ENCODE measurements at regions not wholly inside any gene's neighbourhood (a gene's known extent, or its start where the extent isn't known, plus 50 kb on each side); places are given as distances from the start of the nearest gene placed in this dataset.

DNA sequence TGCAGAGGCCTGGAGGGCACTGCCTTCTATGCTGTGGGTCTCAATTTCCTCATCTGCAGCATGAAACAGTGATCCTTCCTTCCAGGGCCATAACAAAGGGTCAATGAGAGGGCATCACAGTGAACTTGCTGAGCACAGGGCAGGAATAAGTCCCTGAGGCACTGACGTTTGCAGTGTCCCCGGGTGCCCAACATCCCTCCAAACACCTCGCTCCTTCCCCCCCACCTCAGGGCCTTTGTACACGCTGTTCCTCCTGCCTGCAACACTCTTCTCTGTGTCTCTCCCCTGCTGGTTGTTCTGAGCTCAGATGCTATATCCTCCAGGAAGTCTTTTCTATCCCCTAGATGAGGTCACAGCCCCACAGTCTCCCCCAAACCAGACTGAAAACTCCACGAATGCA, 59.7 kb upstream of the TCF20 start:
- POLR2A ChIA-PET: no interaction called here

DNA sequence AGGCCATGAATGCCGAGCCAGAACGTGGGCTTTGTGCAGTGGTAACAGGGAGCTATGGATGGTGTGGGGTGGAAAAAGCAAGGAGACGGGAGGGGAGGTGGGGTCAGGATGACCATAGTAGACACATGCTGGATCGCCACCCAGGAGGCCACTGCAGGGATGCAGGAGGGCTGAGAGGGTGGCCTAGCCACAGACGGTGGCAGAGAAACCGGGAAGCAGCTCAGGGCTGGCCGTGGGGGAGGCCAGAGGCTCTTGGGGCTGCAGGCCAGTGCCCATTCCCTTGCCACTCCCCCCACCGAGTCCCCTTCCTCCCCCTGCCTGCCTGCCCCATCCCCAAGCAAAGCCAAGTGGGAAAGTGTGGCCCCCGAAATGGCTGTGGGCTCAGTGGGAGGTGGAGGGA, 59.1 kb upstream of the TCF20 start:
- Mint-ChIP-seq H3K36me3 (no peaks in the 10 kb centered on the region), H3K27me3 (no peaks in the 10 kb centered on the region), H3K27ac (no peak overlapping the region), H3K4me3 (no peak overlapping the region), H3K4me1 (peaks cover 19% of the 10 kb centered on the region), H3K9me3 (no peaks in the 10 kb centered on the region)
- POLR2A ChIA-PET: no interaction called here
- DNase-seq: no peak
- no peak for ATAC-seq (ENCODE audit: low read depth)

More for the DNA sequence above, 59.7 kb upstream of the TCF20 start:
- Mint-ChIP-seq H3K9me3 (no peaks in the 10 kb centered on the region), H3K4me3 (no peak overlapping the region), H3K36me3 (no peaks in the 10 kb centered on the region), H3K27me3 (no peaks in the 10 kb centered on the region), H3K27ac (no peak overlapping the region), H3K4me1 (peaks cover 13% of the 10 kb centered on the region)
- DNase-seq (no peak), ATAC-seq (ENCODE audit: low read depth) (no peak)

DNA sequence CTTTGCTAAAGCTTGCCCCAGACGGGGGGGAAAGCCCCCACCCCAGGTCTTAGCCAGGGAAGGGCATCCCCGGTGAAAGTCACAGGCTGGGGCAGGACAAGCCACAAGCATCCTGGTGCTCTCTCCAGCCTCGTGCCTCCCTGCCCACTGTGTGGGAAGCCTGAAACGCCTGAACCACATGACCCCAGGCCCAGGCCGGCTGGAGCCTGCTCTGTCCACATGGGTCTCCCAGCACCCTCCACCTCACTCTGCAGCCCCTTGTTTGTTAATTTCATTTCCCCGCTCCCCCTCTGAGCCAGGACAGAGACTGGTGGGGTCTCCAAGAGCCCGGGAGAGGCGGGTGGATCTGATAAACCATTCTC, 58.3 kb upstream of the TCF20 start:
- Mint-ChIP-seq H3K36me3 (no peaks in the 10 kb centered on the region), H3K9me3 (no peaks in the 10 kb centered on the region), H3K4me1 (peaks cover 19% of the 10 kb centered on the region), H3K4me3 (no peak overlapping the region), H3K27me3 (no peaks in the 10 kb centered on the region), H3K27ac (no peak overlapping the region)
- ATAC-seq (ENCODE audit: low read depth) (no peak), DNase-seq (no peak)
- POLR2A ChIA-PET: interaction anchor here (1.4 kb wide), 1 partner anchor 16 kb away, joined by 4 read pairs; no protein-coding TSS in a partner anchor

DNA sequence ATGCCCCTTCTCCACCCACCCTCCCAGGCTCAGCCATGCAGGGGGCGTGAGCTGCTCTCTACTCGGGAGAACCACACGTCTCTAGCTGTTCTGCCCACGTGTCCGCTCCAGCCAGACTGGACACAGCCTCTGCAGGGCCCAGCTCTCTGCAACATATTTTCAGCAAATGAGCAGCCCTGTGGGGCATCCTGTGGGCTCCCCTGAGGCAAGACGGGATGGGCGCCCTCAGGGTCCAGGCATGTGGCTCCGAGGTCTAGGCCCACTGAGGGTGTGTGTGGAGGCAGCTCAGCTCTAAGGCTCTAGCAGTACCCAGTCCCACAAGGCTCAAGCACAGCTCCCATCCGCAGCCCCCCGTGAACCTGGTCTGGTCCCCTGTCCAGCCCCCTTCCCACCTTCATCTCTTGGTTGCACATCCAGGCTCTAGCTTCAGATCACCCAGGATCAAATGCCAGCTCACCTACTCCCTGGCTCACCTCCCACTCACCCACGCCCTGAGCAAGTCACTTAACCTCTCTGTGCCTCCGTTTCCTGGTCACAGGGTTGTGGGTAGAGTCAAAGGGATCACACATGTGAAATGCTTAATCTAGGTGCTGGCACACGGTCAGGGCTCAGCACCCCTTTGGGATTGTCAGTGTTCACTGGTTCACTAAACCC, 57.8 kb upstream of the TCF20 start:
- peaks cover 22% of the 10 kb centered on the region for H3K4me1 Mint-ChIP-seq
- no peak for ATAC-seq (ENCODE audit: low read depth)
- no peaks in the 10 kb centered on the region for H3K9me3 Mint-ChIP-seq
- DNase-seq: no peak
- H3K27me3 Mint-ChIP-seq: no peaks in the 10 kb centered on the region
- H3K4me3 Mint-ChIP-seq: no peak overlapping the region
- peaks cover 1% of the 10 kb centered on the region for H3K36me3 Mint-ChIP-seq
- no peak overlapping the region for H3K27ac Mint-ChIP-seq
- POLR2A ChIA-PET: interaction anchor here (0.6 to 1.4 kb wide), 2 partner anchors 17 to 315 kb away, joined by 3 to 4 read pairs; no protein-coding TSS in a partner anchor

DNA sequence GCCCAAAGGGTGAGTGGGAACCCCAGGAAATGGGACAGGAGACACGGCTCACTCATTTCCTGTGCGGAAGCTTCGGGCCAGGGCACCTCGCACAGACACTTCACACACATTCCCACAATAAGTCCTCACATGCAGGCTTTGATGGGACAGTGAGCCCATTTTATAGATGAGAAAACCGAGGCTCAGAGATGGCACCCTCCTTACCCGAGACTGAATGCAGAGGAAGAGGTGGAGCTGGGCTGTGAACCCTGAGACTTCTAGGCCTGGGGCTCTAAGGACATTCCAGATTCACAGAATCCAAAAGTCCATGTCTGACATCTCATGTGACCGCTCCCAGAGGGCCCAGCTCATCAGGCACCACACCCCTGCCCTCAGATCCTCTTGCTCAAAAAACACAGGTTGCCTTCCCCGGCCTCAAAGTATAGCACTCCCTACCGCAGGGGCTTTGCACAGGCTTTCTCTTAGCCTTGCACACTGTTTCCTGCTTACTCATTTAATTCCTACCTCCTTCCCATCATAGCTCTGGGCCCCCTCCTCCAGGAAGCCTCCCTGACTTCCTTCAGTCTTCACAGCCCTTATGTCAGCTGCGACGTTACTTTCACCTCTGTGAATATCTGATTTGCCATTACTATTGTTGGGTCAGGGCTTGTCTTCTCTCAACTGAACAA, 57.1 kb upstream of the TCF20 start:
- Mint-ChIP-seq H3K4me3 (no peak overlapping the region), H3K27ac (no peak overlapping the region), H3K36me3 (peaks cover 1% of the 10 kb centered on the region), H3K27me3 (no peaks in the 10 kb centered on the region), H3K4me1 (peaks cover 22% of the 10 kb centered on the region), H3K9me3 (no peaks in the 10 kb centered on the region)
- POLR2A ChIA-PET: interaction anchor here (1.4 kb wide), 1 partner anchor 17 kb away, joined by 4 read pairs; no protein-coding TSS in a partner anchor
- DNase-seq (no peak), ATAC-seq (ENCODE audit: low read depth) (no peak)

DNA sequence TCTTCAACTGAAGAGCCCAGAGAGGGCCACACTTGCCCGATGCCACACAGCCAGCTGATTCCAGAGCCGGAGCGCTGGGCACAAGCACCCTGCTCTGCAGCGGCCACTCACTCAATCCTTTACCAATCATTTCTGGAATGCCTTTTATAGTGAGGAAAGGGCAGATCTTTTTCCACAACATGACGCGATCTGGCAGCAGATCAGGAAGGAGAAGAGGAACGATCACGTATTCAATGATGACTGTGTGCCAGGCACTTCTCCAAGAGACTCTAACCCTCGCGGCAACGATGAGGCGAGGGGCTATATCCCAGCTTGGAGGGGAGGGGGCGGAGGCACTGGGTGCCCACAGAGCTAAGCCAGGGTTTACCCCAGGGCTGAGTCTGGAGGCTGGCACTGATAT, 56.3 kb upstream of the TCF20 start:
- POLR2A ChIA-PET: no interaction called here
- DNase-seq (no peak), ATAC-seq (ENCODE audit: low read depth) (no peak)
- H3K27me3 Mint-ChIP-seq: no peaks in the 10 kb centered on the region
- H3K9me3 Mint-ChIP-seq: no peaks in the 10 kb centered on the region
- H3K36me3 Mint-ChIP-seq: peaks cover 1% of the 10 kb centered on the region
- no peak overlapping the region for H3K27ac Mint-ChIP-seq
- peaks cover 22% of the 10 kb centered on the region for H3K4me1 Mint-ChIP-seq
- no peak overlapping the region for H3K4me3 Mint-ChIP-seq

DNA sequence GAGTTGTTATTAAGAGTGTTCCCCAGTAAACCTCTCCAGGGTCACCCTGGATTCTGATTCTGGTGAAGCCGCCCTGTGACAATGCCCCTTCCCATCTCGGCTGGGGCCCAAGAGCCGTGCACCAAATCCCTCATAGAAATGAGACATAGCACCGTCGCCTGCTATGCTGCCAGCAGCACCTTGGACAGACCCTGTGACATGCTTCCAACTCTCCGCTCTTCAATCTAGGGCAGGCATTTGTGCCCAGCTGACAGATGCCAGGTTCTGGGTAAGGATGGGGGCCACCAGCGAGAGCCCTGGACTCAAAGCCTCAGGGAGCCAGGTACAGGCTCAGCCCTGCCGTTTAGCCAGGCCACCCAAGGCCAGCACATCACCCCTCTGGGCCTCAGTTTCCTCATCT, 55.8 kb upstream of the TCF20 start:
- Mint-ChIP-seq H3K9me3 (no peaks in the 10 kb centered on the region), H3K36me3 (peaks cover 1% of the 10 kb centered on the region), H3K27me3 (no peaks in the 10 kb centered on the region), H3K27ac (no peak overlapping the region), H3K4me1 (peaks cover 22% of the 10 kb centered on the region), H3K4me3 (no peak overlapping the region)
- ATAC-seq (ENCODE audit: low read depth) (no peak), DNase-seq (no peak)
- POLR2A ChIA-PET: no interaction called here

DNA sequence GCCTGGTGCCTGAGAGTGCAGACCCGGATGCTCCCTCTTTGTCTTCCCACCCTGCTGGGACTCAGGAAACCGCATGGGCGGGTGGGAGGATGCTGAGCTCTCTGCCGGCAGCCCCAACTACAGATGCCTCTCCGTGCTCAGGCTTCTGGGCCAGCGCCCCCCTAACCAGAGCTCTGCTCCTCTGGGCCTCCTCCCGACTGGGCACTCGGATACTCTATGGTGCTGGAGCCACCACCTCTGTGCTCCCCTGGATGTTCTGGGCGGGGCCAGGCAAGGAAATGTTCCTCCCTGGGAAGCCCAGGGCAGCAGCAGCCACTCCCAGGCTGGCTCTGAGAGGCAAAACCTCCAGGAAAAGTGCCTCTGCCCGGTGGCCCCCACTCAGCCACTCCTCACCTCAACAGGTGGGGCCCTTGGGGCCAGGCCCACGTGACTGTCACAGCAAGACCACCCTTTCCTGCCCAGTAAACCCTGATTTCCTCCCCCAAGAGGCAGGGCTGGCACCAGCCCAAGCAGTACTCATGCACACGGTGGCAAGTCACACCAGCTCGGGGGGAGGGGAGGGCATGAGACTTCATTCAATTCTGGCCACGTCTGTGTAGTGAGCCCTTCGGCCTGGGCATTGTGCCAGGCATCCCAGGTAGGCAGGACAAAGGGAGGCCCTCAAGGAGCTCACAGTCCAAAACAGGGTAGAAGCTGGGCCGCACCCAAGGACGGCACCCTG, 54.7 kb upstream of the TCF20 start:
- ATAC-seq (ENCODE audit: low read depth): peak; percentile 60
- Mint-ChIP-seq H3K27me3 (no peaks in the 10 kb centered on the region), H3K4me1 (peaks cover 22% of the 10 kb centered on the region), H3K4me3 (no peak overlapping the region), H3K27ac (peak overlapping the region; percentile 42), H3K36me3 (peaks cover 1% of the 10 kb centered on the region), H3K9me3 (no peaks in the 10 kb centered on the region)
- POLR2A ChIA-PET: no interaction called here
- no peak for DNase-seq

DNA sequence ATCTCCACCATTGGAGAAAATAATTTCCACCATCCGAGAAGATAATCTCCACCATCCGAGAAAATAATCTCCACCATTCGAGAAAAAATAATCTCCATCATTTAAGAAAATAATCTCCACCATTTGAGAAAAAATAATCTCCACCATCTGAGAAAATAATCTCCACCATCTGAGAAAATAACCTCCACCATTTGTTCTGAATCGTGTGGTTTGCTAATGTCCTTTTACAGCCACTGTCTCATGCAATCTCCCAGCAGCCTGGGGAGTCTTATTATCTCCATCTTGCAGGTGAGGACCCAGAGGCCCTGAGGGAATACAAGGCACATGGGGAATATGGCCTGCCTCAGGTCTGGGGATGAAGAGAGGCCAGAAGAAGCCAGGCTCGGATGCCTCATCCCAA, 54.1 kb upstream of the TCF20 start:
- no peak for DNase-seq
- H3K4me1 Mint-ChIP-seq: peaks cover 22% of the 10 kb centered on the region
- H3K36me3 Mint-ChIP-seq: peaks cover 1% of the 10 kb centered on the region
- POLR2A ChIA-PET: no interaction called here
- H3K4me3 Mint-ChIP-seq: no peak overlapping the region
- H3K27ac Mint-ChIP-seq: peak overlapping the region; percentile 74
- no peaks in the 10 kb centered on the region for H3K9me3 Mint-ChIP-seq
- no peaks in the 10 kb centered on the region for H3K27me3 Mint-ChIP-seq
- peak; percentile 8 for ATAC-seq (ENCODE audit: low read depth)

DNA sequence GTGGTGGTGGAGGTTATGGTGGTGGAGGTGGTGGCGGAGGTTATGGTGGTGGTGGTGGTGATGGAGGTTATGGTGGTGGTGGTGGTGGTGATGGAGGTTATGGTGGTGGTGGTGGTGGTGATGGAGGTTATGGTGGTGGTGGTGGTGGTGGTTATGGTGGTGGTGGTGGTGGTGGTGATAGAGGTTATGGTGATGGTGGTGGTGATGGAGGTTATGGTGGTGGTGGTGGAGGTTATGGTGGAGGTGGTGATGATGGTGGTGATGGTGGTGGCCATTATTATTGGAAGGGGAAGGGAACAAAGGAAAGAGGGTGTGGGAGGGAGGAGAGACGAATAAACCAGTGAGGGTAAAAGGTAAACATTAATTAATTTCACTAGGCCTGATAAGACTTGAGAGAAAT, 53.5 kb upstream of the TCF20 start:
- POLR2A ChIA-PET: no interaction called here
- DNase-seq: no peak
- no peak for ATAC-seq (ENCODE audit: low read depth)
- Mint-ChIP-seq H3K4me3 (no peak overlapping the region), H3K36me3 (peaks cover 1% of the 10 kb centered on the region), H3K9me3 (no peaks in the 10 kb centered on the region), H3K27ac (peak overlapping the region; percentile 74), H3K4me1 (peaks cover 22% of the 10 kb centered on the region), H3K27me3 (no peaks in the 10 kb centered on the region)

DNA sequence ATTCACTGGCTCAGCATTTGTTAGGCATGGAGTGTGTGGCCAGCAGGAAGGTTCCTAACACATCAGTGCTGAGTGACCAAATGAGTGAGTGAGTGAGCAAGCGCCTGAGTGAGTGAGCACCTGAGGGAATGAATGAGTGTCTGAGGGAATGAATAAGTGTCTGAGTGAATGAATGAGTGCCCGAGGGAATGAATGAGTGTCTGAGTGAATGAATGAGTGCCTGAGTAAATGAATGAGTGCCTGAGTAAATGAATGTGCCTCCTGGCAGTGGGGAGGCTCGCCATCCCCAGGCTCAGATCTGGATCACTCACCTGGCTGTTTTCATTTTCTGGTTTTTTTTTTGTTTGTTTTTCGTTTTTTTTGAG, 52.1 kb upstream of the TCF20 start:
- H3K9me3 Mint-ChIP-seq: no peaks in the 10 kb centered on the region
- no peak overlapping the region for H3K4me3 Mint-ChIP-seq
- no peaks in the 10 kb centered on the region for H3K27me3 Mint-ChIP-seq
- peak overlapping the region; percentile 14 for H3K27ac Mint-ChIP-seq
- H3K4me1 Mint-ChIP-seq: peaks cover 18% of the 10 kb centered on the region
- POLR2A ChIA-PET: no interaction called here
- DNase-seq (no peak), ATAC-seq (ENCODE audit: low read depth) (no peak)
- H3K36me3 Mint-ChIP-seq: peaks cover 1% of the 10 kb centered on the region

DNA sequence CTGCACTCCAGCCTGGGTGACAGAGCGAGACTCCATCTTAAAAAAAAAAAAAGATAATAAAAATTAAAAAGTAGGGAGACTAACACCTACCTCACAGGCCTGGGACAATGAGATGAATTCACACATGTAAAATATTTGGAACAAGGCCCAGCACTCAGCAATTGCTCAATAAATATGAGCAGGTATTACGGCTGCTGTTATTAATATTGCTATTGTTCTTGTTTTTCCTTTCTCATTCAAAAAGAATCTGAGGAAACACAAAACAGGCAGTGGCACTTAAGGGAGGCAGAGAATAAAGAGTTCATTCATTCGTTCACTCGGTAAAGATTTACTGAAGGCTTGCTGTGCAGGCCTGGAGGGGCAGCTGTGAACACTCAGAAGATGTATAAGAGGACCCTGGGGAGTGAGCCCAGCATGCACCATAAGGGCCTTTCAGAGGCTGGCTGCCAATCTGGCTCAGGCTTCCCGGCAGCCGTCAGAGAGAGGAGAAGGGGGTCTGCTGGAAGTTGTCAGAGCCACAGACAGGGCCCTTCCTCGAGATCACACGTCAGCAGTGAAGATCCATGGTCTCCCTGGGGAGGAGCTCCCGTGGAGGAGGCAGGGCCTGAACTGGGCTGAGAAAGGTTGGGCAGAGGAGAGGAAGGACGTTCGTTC, 51.6 kb upstream of the TCF20 start:
- POLR2A ChIA-PET: no interaction called here
- ATAC-seq (ENCODE audit: low read depth) (no peak), DNase-seq (no peak)
- H3K27me3 Mint-ChIP-seq: no peaks in the 10 kb centered on the region
- no peak overlapping the region for H3K4me3 Mint-ChIP-seq
- no peaks in the 10 kb centered on the region for H3K9me3 Mint-ChIP-seq
- peak overlapping the region; percentile 14 for H3K27ac Mint-ChIP-seq
- peaks cover 19% of the 10 kb centered on the region for H3K4me1 Mint-ChIP-seq
- H3K36me3 Mint-ChIP-seq: peaks cover 1% of the 10 kb centered on the region

DNA sequence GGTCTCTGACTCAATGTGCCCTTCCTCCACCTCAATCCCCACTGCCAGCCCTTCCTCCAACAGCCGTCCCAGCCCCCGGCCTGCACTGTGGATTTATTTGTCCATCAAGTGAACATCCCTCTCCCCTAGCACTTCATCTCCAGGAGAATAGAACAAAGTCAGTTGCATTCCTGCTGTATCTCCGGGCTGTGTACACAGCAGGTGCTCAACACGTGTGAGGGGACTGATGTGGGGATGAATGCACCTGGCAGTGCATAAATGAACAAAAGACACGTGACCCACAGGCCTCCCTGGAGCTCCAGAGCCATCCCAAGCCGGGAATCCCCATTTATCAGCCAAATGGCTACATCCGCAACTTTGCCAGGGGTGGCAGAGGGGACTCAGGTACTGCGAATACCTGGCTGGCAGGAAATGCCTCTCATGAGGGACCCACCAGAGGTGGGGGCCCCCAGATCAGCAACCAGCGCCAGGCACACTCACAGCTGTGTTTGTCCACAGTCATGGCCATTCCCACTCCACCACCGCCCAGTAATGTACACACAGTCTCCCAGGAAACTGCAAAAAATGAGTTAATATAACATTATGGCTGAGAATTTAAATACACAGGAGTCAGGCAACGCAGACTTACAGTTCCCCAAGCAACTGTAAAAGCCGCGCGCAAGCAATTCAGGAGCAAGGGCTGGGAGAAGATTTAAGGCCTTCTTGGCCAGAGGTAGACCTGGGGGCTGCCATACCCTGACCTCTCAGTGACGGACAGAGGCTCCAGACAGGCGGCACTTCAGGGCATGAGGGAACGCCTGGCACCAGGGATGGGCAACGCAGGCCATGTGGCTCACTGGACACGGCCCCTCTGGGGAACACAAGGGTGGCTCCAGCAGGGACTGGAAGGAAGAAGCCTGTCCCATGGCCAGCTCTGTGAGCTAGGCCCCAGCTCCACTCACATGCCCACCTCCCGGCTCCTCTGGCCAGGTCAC, 50.3 kb upstream of the TCF20 start:
- Mint-ChIP-seq H3K9me3 (no peaks in the 10 kb centered on the region), H3K4me1 (peaks cover 20% of the 10 kb centered on the region), H3K27me3 (peaks cover 2% of the 10 kb centered on the region), H3K4me3 (no peak overlapping the region), H3K36me3 (peaks cover 1% of the 10 kb centered on the region), H3K27ac (no peak overlapping the region)
- DNase-seq (no peak), ATAC-seq (ENCODE audit: low read depth) (no peak)
- POLR2A ChIA-PET: no interaction called here
